Peyer's patch (tissue), 4 donors: ENCODE measurements at regions not wholly inside any gene's neighbourhood (a gene's known extent, or its start where the extent isn't known, plus 50 kb on each side); places are given as distances from the start of the nearest gene placed in this dataset.

Experiments used
- DNase-seq, 3 donors: peaks; one replicate each; pipeline ENCODE4 v3.0.0-alpha.2; 2017 to 2019
- H3K27ac ChIP-seq, 4 donors: fragments of 200-600 bp; sonication (generic); one replicate each; pipeline ENCODE4 v1.5.1; 2016 to 2019
- H3K27me3 ChIP-seq, 2 donors: fragments of 200-600 bp; sonication (generic); one replicate each; pipeline ENCODE4 v1.5.1; 2019
- H3K36me3 ChIP-seq, 3 donors: fragments of 200-600 bp; sonication (generic); one replicate each; pipeline ENCODE4 v1.5.1; 2016 to 2019
- H3K4me1 ChIP-seq, 4 donors: fragments of 200-600 bp; sonication (generic); one replicate each; pipeline ENCODE4 v1.5.1; 2016 to 2019
- H3K4me3 ChIP-seq, 4 donors: fragments of 200-600 bp; sonication (generic); 1 replicate in 3 of 4; 2 replicates in 1 of 4; pipeline ENCODE4 v1.5.1; 2016 to 2019; ENCODE audit warnings: mild to moderate bottlenecking in 1 of 4
- H3K9me3 ChIP-seq, 4 donors: fragments of 200-600 bp; sonication (generic); one replicate each; pipeline ENCODE4 v1.5.1; 2016 to 2019; ENCODE audit warnings: mild to moderate bottlenecking in 1 of 4
- POLR2A ChIP-seq, 2 donors: fragments of 450-650 bp; IDR thresholded peaks; one replicate each; pipeline ENCODE4 v1.5.1; 2017; ENCODE audit warnings: antibody characterized with exemption in 2 of 2, mild to moderate bottlenecking in 2 of 2, moderate library complexity in 2 of 2
- TF ChIP-seq, protein P1 (sequence below), 6 experiments: fragments of 450-650 bp in 4 of 6; fragments of 200-600 bp in 2 of 6; sonication (generic) in 1 of 6; IDR thresholded peaks; one replicate each; pipeline ENCODE4 v1.5.1; 2017 to 2019; ENCODE audit warnings: antibody characterized with exemption in 6 of 6, mild to moderate bottlenecking in 3 of 6, moderate library complexity in 1 of 6

- DNase-seq = no peak
- Histone ChIP-seq H3K27me3 (no peaks in the 10 kb centered on the region), H3K4me3 (no peak overlapping the region), H3K9me3 (no peaks in the 10 kb centered on the region), H3K27ac (no peak overlapping the region), H3K36me3 (no peaks in the 10 kb centered on the region), H3K4me1 (no peaks in the 10 kb centered on the region)
- TF ChIP-seq, protein P1, sequence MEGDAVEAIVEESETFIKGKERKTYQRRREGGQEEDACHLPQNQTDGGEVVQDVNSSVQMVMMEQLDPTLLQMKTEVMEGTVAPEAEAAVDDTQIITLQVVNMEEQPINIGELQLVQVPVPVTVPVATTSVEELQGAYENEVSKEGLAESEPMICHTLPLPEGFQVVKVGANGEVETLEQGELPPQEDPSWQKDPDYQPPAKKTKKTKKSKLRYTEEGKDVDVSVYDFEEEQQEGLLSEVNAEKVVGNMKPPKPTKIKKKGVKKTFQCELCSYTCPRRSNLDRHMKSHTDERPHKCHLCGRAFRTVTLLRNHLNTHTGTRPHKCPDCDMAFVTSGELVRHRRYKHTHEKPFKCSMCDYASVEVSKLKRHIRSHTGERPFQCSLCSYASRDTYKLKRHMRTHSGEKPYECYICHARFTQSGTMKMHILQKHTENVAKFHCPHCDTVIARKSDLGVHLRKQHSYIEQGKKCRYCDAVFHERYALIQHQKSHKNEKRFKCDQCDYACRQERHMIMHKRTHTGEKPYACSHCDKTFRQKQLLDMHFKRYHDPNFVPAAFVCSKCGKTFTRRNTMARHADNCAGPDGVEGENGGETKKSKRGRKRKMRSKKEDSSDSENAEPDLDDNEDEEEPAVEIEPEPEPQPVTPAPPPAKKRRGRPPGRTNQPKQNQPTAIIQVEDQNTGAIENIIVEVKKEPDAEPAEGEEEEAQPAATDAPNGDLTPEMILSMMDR (IDR thresholded peaks at IDR 0.05) = no peak
- no peak for TF ChIP-seq POLR2A (IDR thresholded peaks at IDR 0.05)
Measured at GRCh38 chr5:33079548-33079947, 361.2 kb upstream of the TARS1 start.

- Histone ChIP-seq H3K4me1 (no peaks in the 10 kb centered on the region), H3K4me3 (no peak overlapping the region), H3K9me3 (no peaks in the 10 kb centered on the region), H3K36me3 (no peaks in the 10 kb centered on the region), H3K27me3 (no peaks in the 10 kb centered on the region), H3K27ac (no peak overlapping the region)
- TF ChIP-seq POLR2A (IDR thresholded peaks at IDR 0.05) = no peak
- TF ChIP-seq, protein P1 (IDR thresholded peaks at IDR 0.05) = no peak
- no peak for DNase-seq
Measured at GRCh38 chr5:33080287-33080686, 360.5 kb upstream of the TARS1 start.

DNA sequence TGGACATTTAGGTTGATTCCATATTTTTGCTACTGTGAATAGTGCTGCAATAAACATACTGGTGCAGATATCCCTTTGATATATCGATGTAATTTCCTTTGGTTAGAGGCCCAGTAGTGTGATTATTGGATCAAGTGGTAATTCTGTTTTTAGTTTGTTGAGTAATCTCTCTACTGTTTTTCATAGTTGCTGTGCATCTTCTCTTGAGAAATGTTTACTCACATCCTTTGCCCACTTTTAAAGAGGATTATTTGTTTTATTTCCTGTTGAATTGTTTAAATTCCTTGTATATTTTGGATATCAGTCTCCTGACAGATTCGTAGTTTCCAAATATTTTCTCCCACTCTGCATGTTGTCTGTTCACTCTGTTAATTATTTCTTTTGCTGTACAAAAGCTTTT, 352.6 kb upstream of the TARS1 start:
- Histone ChIP-seq H3K27me3 (no peaks in the 10 kb centered on the region), H3K4me1 (no peaks in the 10 kb centered on the region), H3K36me3 (no peaks in the 10 kb centered on the region), H3K4me3 (no peak overlapping the region), H3K9me3 (no peaks in the 10 kb centered on the region), H3K27ac (no peak overlapping the region)
- no peak for DNase-seq
- TF ChIP-seq, protein P1 (IDR thresholded peaks at IDR 0.05) = no peak
- no peak for TF ChIP-seq POLR2A (IDR thresholded peaks at IDR 0.05)

DNA sequence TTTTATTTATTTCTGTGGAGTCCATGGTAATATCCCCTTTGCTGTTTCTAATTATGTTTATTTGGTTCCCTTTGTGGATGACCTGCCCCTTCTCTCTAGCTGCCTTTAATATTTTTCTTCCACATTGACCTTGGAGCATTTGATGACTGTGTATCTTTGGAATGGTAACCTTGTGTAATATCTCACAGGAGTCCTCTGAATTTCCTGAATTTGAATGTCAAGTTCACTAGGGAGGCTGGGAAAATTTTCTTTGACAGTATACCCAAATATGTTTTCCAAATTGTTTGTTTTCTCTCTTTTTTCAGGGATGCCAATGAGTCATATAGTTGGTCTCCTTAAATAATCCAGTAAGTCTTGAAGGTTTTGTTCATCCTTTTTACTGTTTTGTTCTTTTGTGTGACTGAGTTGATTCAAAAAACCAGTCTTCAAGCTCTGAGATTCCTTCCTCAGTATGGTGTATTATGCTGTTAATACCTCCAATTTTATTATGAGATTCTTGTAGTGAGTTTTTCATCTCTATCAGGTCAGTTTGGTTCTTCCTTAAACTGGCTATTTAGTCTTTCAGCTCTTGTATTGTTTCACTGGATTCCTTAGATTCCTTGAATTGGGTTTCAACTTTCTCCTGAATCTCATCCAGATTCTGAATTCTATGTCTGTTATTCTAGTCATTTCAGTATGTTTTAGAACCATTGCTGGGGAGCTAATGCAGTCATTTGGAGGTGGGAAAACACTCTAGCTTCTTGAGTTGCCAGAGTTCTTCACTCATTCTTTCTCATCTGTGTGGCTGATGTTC, 349.0 kb upstream of the TARS1 start:
- H3K36me3 ChIP-seq = no peaks in the 10 kb centered on the region
- H3K27ac ChIP-seq = no peak overlapping the region
- no peak for TF ChIP-seq POLR2A (IDR thresholded peaks at IDR 0.05)
- TF ChIP-seq, protein P1 (IDR thresholded peaks at IDR 0.05) = no peak
- H3K27me3 ChIP-seq = no peaks in the 10 kb centered on the region
- H3K9me3 ChIP-seq = no peaks in the 10 kb centered on the region
- DNase-seq = no peak
- no peaks in the 10 kb centered on the region for H3K4me1 ChIP-seq
- no peak overlapping the region for H3K4me3 ChIP-seq

GRCh38 chr5:33092719-33093118, 348.0 kb upstream of the TARS1 start:
- TF ChIP-seq POLR2A (IDR thresholded peaks at IDR 0.05) = no peak
- TF ChIP-seq, protein P1 (IDR thresholded peaks at IDR 0.05) = no peak
- no peak overlapping the region for H3K27ac ChIP-seq
- no peaks in the 10 kb centered on the region for H3K9me3 ChIP-seq
- no peak overlapping the region for H3K4me3 ChIP-seq
- no peaks in the 10 kb centered on the region for H3K36me3 ChIP-seq
- no peak for DNase-seq
- H3K27me3 ChIP-seq = no peaks in the 10 kb centered on the region
- no peaks in the 10 kb centered on the region for H3K4me1 ChIP-seq
